RPMI7951 (cell line): ENCODE measurements at regions not wholly inside any gene's neighbourhood (a gene's known extent, or its start where the extent isn't known, plus 50 kb on each side); places are given as distances from the start of the nearest gene placed in this dataset.

Experiments
- DNase-seq: peaks from one replicate; pipeline ENCODE4 v3.0.0-alpha.2; 2012; ENCODE audit warnings: low read depth

DNA sequence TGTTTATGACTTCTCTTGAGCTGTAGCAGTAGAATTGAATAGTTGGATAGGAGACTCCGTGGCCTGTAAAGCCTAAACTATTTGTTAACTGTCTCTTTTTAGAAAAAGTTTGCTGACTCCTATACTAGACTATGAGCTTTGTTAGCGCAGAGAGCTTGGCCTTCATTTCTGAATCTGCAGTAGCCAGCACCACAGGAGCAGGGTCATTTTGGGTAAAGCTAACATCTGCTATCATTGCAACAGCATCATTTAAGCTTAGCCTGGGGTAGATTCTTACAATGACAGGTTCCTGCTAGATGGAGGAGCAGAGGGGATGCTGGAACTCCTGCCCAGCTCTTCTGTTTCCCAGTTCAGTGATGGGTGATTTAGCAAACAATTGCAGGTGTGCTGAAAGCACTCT lies 133.7 kb upstream of the ASTN2 start:
- DNase-seq, result no peak

DNA sequence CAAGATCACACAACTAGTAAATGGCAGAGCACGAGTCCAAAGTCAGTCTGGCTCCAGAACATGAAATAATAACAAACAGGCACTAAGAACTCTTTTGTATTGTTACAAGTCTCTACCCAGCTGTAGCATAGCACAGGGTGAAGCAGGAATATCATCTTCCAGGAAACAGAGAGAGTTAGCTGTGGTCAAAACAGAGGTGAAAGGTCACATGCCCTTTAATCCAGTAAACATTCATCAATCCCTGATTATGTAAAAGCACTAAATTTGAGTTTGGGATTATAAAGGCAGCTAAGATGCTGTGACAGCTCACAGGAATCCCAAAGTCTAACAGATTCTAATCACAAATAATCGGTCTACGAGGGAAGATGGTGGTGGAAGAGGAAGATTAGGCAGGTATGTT lies 133.0 kb upstream of the ASTN2 start:
- DNase-seq, result no peak

DNA sequence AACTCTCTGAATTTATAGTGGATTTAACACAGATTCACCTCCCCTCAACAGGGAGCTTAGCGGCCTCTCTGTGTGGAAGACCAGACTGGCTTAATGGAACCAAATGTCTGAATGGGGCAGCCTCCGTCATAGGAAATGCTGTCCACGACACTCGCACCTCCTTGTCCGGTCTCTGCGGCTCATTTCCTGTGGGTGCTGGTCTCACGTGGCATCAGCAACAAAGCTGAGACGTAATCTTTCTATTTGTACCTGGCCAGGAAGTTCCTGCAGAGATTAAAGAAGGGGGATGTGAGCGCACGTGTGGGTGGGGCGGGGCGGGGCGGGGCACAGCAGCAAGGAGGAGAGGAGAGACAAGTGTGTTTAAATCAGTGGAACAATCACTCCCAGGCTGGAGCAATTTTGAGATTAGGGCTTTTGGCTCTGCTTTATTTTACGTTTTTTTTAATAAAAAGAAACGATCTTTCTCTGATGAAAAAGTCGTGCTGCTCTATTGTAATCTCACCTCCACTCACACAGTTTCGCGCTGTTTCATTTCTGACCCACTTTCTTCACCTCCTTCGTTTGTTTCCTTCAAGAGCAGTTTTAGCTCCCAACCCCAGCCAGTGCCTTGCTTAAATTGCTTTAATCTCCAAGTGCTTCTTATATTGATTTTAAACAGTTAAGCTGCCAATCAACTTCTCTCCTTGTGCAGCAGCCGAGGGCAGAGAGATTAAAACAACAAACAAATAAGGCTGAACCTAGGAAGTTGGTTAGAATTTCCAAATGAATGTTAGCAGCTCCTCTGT lies 132.2 kb upstream of the ASTN2 start:
- DNase-seq, result no peak

DNA sequence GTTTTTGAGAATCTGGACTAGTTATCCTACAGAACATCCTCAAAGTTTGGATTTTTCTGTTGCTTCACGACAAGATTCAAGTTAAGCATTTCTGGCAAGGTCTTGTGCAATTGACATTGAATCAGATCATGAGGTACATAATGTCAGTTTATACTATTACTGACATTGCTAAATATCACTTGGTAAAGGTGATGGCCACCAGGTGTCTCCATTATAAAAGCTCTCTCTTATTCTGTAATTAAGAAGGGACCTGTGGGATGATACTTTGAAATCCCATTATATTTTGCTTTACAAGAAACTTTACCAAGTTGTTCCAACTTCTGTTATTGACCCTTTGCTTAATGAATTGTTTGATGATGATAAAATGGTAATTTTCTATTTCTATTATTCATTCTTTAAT lies 131.0 kb upstream of the ASTN2 start:
- DNase-seq, result no peak

DNA sequence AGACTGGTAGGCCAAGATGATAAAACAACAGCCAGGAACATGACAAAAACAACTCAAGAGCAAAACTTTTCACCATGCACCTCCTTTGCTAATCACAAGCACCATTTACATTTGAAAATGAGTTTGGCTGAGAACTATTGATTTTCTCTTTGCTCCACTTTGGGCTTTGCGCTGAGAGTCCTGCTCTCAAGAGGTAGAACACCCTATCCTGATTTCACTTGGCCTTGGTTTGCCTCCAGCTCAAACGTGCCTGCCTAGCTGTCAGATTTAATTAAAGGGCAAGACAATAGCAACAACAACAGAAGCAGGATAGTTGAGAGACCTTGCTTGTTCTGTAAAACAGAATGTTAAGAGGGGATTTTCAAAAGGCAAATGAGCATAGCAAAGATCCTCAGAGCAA lies 128.2 kb upstream of the ASTN2 start:
- DNase-seq, result no peak

DNA sequence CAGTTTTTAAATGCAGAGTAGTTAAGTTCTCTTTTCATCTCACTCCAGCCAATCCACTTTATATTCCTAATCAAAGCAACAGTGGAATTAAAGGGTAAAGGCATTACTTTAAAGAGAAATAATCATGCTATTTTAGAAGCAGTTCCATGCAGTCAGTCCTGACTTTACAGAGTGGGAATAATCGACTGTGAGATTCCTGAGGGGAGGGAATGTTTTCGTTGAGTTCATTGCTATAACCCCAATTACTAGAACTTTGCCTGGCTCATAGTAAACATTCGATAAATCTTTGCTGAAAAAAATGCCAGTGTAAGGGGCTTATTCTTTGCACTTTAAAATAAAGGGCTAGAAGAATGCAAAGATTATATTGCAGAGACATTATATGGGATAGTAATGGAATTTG lies 127.2 kb upstream of the ASTN2 start:
- no peak for DNase-seq

DNA sequence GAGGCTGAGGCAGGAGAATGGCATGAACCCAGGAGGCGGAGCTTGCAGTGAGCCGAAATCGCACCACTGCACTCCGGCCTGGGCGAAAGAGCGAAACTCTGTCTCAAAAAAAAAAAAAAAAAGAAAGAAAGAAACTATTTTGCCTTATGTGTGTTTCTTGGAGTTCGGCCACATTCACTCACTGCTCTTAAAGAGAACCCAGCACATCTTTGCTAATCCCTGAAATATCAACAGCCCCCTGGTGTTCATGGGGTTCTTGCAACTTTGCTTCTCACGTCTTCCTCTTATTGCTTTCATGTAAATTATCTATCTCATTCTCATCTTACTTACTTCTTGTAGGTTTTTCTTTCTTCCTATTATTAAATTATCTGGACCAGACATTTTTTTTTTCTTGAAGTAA lies 126.3 kb upstream of the ASTN2 start:
- DNase-seq, result peak; percentile 5

DNA sequence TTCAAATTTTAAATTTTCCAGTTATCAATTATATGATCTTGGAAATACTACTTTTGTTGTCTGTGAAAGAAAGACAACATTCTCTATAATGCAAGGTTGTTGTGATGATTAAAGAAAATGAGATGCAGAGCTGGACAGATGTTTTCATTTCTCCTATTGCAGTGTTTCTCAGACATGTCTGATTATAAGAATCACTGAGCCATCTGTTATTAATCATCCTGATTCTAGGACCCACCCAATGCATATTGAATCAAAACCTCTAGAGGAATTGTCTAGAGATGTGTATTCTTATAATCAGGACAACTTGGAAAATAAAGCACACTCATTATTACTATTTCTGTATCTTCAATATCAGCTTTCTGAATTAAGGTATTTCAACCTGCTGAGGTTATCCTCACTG lies 121.1 kb upstream of the ASTN2 start:
- DNase-seq, result no peak

DNA sequence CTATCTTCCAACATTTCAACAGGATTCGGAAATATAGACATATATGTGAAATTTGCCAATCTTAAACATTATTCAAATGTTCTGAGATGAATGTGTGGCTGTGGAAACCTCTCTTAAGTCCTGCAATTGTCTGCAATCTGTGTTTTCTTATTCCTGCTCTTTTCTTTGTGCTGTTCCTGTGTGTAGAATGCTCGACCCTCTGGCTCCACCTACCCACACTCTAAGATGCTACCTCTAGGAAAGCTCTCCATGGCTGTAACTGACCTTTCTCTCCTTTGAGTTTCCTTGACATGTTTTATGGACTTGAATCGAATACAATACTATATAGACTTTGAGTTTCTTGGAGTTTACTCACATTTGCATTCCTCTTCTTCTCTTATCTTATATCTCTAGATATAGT lies 120.6 kb upstream of the ASTN2 start:
- DNase-seq, result no peak

DNA sequence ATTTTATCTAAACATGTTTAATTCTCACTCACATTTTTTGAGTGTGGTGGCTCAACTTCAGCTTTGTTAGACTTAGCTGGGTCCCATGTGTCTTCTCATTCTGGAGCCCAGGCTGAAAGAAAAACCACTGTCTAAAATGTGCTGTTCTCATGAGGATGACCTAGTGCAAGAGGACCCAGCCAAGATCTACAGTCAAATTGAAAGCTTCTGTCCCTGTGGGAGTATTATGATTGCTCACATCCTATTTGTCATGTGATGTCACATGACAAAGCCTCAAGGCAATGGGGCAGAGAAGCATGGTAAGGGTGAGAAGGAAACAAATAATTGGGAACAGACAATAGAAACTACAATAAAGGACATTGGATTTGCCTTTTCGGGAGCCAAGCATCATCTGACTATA lies 113.4 kb upstream of the ASTN2 start:
- DNase-seq, result no peak

DNA sequence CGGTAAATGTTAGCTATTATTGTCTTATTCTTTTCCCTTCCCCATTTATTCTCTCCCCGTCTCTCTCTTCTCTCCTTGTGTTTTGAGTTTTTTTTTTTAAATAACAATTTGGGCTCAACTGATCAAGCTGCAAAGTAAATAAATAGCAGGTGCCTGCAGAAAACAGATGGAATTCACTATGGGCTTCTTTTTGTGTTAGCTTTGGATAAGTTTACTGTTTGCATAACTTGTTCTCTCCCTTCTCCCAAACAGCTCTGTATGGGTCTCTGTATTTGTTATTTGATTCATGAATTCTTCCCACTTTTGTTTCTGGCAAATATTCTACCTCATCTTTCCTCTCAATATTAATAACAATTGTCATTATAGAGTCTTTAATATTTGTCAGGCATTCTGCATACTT lies 111.8 kb upstream of the ASTN2 start:
- no peak for DNase-seq

DNA sequence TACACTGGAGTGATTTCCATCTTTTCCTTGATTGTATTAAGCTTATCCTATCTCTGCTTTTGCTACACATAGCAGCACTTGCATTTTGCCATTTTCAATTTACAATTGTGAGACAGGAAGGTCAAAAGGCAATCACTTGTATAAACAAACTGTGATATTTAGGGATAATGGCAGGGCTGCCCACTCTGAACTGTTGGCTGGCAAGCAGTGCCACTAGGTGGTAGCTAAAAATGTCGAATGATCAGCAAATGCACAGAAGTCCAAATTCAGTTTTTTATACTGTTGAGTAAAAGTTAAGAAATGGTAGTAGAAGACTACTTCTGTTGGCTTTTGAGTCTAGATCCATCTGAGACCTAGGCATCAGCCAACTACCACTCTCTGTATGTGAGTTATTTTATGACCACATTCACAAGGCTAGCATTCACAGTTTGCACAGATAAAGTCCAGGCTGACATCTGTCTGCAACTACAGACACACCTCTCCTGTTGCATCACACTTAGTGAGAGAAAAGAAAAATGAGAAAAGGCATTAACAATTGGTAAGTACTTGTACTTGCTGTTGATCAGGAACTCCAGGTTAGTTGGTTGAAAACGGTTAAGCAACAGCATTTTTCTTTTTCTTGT lies 108.8 kb upstream of the ASTN2 start:
- no peak for DNase-seq

DNA sequence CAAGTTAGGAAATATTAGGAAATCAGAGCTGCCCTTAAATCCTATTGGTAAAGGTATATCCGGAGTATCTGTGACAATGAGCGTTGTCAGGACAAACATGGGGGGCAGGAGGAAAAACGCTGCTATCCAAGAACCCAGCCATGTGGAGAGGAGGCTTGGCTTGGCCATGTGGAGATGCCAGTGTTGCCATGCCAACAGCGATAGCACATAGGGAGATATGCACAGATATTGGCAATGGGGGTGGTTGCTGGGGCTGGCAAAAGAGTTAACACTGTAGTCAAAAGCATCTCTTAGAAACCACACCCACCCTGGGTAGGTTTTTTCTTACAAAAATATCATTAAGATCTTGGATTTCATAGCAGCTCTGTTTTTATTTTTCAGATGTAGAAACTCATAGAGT lies 106.4 kb upstream of the ASTN2 start:
- DNase-seq, result no peak

DNA sequence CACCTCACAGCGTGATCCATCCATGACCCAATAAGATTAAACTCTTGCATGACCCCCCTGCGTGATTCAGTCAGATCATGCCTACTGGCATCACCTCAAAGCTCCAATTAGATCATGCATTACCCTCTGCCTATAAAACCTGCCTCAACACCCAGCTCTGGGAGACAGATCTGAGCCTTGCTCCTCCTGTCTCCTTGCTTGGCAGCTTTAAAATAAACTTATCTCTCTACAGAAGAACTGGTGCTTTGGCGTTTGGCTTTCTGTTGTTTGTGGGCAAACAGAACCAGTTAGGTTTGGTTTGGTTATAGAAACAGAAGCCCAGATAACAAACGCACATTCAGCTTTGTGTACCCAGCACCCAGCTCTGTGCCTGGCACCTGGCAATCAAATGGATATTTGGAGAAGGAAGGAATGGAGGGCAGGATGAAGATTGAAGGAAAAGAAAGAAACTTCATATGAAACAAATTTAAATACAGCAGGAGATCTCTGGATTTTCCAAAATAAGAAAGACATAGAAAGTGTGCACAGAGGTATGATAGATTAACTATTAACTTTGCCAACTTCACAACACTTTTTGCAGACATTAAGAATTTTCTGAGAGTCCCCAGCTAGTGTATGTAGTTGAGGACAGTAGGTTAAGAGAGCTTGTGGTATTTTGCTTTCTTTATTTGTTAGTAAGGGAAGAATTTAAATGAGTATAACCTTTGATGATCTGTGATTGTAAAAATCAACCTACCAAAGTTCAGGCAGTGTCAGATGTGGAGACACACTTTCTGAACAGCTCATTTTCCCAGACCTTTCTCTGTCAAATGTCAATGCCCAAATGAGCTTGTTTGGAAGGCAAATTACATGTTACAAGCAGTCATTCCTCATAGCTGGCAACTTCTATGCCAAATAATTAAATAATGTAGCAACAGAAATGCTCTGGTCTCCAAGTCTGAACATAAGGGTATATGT lies 102.1 kb upstream of the ASTN2 start:
- no peak for DNase-seq

DNA sequence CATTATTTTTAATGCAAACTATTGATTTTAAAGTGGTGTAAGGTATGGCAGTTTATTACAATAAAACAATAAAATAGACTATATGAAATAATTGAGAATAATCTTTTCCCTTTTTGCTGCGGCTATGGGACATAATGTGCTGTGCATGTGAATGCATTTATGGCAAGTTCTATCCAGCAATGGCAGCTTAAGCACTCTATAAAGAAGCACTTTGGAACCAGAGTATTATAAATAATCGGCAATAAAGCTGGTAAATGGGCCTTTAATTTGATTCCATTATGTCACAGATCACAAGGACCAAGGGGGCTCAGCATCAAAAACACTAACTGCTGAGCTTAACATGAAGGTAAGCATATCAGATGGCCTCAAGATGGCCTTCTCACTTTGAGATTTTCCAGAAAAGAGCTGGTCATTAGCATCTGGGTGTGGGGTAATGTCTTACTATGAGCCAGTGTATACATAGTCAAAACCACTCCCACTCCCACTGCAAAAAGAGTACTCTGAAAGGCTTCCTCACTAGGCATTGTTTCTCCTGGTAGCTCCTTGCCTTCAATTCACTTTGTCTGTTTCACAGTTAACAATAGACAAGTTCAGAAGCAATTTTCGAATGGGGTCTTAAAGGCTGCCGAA lies 97.1 kb upstream of the ASTN2 start:
- DNase-seq, result no peak

DNA sequence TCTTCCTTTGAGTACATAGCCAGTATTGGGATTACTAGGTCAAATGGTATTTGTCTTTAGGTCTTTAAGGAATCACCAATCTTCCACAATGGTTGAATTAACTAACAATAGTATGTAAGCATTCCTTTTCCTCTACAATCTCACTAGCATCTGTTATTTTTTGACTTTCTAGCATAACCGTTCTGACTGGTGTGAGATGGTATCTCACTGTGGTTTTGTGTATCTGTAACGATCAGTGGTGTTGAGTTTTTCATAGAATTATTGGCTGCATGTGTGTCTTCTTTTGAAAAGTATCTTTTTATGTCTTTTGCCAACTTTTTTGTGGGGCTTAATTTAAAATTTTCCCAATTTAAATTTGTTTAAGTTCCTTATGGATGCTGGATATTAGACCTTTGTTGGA lies 81.5 kb upstream of the ASTN2 start:
- DNase-seq, result no peak

DNA sequence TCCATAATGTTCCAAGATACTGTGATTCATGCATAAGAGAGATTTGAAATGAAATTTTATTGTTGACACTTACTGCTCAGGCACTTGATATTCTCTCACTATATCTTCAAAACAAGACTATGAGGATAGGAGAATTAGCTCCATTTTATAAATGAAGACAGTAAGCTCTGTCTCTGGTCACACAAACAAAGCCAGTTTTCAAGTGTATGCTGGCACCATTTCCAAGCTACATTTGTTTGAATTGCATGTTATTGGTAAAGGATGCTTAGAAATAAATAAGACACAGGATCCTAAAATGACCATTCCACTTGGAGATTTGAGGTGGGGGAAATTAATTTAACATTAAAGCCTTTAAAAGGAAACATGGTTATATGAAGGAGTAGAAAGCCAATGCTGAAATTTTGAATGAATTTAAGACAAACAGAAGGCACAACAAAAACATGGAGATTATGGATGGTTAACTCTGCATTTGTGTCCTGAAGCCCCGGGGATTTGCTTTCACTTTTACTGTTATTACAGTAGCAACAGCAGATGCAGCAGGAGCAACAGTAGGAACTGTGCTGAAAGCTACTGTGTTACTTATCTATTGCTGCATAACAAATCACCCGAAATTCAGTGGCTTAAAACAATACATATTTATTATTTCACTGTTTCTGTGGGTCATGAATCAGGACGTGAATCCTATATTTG lies 79.7 kb upstream of the ASTN2 start:
- peak; percentile 18 for DNase-seq

DNA sequence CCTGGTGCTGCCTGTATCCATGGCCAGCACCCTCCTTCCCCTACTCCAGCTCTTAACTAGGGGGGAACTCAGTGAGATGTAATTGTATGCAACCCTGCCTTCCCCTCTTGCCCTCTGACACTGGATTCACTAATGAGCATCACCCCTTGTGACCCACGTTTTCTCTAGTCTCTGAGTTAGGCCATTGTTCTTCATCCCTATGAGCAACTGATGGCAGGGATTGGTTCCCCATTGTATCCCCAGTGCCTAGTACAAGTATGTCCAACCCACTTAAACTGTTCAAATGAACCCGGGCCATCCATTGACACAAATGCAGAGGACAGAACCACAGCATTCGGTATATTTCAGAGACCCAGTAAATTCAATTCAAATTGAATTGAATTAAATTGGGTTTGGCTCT lies 77.6 kb upstream of the ASTN2 start:
- DNase-seq, result no peak

DNA sequence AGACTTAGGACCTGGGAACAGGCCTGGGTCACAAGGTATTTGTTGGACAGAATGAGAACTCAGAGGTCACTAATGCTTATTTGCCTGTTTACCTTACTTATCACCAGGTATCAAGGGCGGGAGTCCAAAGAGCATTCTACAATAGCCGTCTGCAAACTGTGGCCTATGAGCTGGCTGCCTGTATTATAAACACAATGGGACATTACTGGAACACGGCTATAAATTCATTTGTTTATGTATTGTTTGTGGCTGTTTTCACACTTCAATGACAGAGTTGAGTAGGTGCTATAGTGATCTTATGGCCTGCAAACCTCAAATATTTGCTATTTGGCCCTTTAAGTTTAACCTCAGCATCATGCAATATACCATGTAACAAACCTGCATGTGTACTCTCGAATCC lies 76.6 kb upstream of the ASTN2 start:
- DNase-seq, result no peak

DNA sequence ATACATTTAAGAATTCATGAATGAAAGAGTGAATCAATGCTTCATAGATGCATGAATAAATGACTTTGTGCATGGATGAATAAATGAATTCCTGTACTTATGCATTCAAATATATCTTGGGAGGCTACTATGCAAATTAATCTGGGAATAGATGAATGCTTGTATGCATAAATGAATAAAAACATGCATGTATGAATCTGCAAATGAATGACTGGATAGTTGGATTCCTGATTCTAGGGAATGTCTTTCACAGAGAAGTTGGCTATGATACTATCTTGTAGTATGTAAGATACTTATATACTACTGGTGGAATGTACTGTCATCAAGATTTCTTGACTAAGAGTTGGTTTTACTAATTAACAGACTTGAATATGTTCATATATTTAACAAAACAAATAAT lies 75.3 kb upstream of the ASTN2 start:
- no peak for DNase-seq

DNA sequence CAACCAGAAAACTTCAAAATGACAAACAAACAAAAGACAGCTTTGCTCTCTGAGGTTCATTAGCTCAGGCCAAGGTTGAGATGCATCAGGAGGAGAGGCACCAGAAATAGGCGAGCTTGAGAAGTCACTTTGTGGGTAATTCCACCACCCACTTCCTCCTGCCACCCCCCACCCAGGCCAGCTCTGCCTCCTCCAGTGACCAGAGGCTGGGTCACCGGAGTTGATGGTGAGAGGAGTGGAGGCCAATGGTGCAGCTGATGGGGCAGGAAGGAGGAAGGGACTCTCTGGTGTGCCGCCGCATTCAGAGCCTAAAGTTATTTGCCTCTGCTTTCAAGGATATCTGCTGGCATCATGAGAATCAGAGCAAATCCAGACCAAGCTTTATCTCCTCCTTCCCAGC lies 73.8 kb upstream of the ASTN2 start:
- DNase-seq, result no peak
